ENCODE measurements at regions not wholly inside any gene's neighbourhood (a gene's known extent, or its start where the extent isn't known, plus 50 kb on each side); places are given as distances from the start of the nearest gene placed in this dataset.

DNA sequence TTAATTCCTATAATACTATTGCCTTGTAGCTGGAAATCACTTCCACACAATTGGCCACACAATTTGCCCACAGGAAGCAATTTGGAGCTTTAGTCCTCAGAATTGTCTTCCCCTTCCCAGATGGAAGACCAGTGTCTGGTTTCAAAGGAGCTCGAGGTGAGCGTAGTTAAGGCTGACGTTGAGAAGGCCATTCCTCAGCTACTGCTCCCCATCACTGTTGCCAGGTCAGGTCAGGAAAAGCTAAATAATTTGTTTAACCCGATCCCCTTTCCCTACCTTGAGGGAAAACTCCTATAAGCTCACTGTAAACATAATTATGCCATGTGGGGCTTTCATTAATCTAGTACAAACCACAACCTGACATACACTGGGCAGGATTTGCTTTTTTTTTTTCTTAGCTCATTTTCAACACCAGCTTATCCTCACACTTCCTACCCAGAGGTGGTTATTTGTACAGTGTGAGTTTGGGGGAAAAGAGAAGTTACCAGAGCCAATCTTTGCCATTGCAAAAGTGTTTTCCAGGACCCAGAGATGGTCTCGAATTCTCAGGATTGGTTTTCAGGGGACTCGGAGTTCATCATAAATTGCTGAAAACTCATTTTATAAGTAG, 242.7 kb downstream of the CLIC5 start:
- TF ChIP-seq, protein P1, sequence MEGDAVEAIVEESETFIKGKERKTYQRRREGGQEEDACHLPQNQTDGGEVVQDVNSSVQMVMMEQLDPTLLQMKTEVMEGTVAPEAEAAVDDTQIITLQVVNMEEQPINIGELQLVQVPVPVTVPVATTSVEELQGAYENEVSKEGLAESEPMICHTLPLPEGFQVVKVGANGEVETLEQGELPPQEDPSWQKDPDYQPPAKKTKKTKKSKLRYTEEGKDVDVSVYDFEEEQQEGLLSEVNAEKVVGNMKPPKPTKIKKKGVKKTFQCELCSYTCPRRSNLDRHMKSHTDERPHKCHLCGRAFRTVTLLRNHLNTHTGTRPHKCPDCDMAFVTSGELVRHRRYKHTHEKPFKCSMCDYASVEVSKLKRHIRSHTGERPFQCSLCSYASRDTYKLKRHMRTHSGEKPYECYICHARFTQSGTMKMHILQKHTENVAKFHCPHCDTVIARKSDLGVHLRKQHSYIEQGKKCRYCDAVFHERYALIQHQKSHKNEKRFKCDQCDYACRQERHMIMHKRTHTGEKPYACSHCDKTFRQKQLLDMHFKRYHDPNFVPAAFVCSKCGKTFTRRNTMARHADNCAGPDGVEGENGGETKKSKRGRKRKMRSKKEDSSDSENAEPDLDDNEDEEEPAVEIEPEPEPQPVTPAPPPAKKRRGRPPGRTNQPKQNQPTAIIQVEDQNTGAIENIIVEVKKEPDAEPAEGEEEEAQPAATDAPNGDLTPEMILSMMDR (IDR thresholded peaks at IDR 0.05), result no peak
- no peak for TF ChIP-seq POLR2A (IDR thresholded peaks at IDR 0.05)

Measured in ovary (tissue), 3 donors.